CD4-positive, alpha-beta T cell treated with Interferon gamma for 1 hour (primary cell): ENCODE measurements at regions not wholly inside any gene's neighbourhood (a gene's known extent, or its start where the extent isn't known, plus 50 kb on each side); places are given as distances from the start of the nearest gene placed in this dataset.

Source experiments
- DNase-seq: peaks from one replicate; pipeline ENCODE4 v3.0.0-alpha.2; 2020

DNA sequence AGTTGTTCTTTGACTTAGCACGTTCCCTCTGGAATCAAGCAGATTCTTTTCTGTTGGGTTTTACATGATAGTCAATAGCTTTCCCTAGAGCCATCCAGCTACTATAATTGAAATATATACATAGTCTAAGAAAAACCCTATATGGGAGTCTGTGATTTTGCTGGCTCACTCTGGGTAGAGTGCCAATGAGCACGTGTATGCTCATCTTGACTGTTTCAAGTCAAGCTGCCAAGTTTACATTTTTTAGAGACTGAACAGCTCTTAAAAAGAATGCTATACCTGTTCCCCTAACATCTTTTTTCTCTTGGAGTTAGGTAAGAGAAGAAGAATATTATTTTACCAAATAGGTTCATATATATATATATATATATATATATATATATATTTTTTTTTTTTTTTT is 182.8 kb upstream of the NRIP1 start:
- DNase-seq, result no peak

DNA sequence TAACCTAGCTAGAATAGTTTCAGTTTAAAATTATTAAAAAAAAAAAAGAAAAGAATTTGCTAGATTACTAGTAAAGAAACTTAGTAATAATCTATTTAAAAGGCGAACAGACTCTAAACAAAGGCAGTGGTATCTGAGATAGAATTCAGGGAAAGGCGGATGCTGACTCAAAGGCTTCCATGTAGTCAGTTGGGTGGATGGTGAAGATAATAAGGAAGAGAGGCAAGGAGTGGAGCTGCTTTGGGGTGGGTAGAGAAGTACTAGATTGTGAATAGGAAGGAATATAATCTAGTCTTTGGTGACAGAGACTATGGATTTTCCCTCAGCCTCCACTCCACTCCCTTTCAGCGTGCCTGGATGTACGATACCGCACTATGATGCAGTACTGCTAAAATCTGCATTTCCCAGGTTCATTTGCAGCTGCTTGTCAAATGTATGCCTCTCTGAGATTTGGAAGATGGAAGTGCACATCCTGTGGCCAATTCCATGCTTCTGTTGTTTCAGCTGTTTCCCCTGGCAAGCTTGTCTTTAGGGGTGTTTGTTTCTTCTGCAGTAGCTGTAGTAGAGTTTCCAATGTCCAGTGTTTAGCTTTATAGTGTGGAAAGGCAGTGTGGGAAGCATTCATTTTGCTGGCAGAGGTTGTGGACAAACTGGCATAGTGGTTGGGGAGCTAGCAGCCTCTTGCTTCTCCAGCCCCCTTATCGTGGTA is 184.6 kb upstream of the NRIP1 start:
- DNase-seq, result no peak

DNA sequence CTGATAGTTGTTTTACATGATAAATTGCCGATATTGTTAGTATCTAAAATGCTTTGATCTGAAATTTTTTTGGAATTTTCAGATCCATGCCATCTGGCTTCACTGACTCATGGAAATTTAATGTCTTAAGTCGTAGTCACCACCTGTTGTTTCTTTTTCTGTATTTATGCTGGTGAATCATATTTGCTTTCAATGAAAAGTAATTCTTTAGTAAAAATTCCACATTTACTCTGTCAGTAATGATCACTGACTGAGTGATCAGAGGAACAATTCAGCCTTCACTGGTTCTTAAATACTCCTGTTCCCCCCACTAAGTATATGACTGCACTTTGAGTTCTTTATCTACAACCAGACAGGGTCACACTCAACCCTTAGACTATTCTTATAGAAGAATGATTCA is 185.6 kb upstream of the NRIP1 start:
- DNase-seq, result no peak

DNA sequence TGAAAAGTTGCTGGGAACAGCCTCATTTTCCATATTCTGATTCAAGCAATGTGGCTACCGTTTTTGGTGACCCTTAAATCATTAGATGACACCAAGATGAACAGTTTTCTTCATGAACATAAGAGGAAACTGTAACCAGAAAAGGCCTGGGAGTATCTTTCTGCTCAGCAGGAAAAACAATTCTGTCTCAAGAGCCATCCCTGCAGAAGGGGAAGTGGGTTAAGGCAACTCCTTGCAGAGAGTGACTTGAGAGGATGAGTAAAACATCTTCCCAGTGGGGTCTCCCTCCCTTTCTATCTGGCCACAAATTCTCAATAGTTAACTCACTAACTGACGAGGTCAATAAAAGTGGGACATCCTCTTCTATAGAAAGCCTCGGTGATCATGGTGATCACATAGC is 187.6 kb upstream of the NRIP1 start:
- DNase-seq, result no peak

DNA sequence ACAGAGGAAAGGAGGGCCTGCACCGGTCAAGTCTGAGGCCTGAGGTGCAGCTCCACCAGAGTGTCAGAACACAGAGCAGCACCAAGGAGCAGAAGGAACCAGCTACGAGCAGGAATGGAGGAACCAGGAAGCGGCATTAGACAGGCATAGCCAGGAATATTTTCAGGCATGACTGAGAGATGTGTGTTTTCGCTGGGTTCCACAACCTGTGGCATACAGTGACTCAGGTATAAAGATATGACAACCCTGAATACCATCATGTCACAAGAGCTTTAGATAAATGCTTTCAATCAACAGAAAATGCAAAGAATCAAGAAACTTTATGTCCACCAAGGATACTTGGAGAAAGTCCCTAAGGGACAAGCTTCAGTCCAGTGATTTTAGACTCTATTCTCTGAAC is 189.3 kb upstream of the NRIP1 start:
- no peak for DNase-seq

DNA sequence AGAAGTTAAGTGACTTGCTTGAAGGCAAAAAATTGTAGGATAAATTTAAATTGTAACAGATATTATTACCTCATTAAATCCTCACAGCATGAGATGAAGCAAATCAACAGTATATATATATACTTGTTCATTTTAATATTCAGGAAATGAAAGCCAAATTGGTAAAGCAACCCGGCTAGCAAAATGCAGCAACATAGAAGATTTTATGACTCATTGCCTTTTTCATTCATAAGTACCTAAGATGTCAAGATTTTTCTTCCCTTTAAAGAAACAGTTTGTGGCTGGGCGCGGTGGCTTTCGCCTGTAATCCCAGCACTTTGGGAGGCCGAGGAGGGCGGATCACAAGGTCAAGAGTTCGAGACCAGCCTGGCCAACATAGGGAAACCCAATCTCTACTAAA is 190.5 kb upstream of the NRIP1 start:
- no peak for DNase-seq

DNA sequence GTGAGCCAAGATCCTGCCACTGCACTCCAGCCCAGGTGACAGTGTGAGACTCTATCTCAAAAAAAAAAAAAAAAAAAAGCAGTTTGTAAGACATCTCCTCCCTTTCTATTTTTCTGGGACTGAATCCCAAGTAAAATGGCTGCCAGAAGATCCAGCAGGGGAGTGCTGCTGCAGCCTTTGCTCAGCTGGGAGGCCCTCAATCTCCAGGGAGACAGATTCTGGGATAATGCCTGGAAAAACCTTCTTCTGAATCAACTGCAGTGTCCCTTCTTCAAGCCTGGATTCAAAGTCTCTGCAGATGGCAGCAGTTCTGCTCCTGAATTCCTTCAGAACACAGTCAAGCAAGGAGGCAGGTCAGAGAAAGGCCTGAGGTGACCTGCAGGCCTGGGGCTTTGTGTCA is 191.0 kb upstream of the NRIP1 start:
- DNase-seq, result no peak

DNA sequence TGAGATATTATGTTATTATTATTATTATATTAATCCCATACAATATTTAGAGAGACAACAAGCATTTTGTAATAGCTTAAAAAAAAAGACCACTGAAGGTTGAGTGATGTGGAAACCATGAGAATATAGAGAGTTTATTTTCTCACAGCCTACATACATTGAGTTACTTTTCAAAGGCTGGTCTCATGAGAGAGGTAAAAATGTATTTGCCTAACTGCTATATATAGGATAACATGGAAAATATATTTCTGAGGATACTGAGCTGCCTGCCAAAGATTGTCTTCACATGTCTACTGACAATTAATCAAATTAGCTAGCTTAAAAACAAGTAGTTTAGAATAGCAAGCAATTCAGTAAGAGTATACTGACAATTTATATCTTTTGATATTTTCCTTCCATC is 192.2 kb upstream of the NRIP1 start:
- DNase-seq, result no peak

DNA sequence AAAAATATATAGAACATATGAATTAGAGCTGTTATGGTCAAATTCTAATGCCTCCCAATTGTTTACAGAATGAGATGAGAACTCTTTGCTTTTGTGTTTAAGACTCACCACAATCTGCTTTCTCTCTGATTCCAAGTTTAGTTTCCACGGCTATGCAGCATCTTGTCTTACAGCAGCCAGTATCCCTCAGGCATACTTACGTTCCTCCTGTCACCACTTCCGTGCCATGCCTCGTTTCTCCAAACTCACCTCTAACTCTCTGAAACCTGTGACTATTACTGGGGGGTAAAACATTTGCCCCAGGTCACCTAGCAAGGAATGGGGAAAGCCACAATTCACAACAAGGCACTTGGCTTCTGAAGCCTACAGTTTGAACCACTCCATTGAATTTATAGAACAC is 192.8 kb upstream of the NRIP1 start:
- no peak for DNase-seq

DNA sequence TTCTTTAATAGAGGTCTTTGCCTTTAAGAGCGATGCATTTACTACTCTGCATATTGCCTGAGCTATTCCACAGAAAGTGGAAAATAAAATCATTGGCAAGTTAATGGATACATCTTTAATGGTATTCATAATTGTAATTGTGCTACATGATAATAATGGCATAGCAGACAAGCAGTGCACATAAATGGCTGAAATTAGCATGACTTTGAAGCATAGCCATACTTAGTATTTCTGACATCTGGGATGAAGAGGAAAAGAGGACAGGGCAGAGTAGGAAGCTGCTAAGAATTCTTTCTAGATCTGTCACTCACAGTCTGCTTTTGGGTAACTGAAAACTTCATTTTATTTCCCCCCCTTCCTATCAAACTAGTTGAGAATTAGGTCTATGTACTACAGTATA is 195.0 kb upstream of the NRIP1 start:
- no peak for DNase-seq

DNA sequence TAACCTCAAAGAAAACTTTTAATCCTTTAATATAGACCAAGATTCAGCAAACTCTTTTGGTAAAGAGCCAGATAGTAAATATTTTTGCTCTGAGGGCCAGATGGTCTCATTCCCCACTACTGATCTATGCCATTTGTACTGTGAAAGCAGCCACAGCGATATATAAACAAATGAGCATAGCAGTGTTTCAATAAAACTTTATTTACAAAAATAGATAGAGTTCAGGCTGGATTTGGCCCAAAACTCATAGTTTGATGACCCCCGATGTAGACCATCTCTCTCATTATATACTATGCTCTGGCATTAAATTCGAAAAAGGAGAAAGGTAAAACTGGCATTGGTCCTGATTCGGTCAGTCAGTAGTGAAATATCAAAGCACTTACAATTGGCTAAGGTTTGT is 195.8 kb upstream of the NRIP1 start:
- DNase-seq, result no peak

DNA sequence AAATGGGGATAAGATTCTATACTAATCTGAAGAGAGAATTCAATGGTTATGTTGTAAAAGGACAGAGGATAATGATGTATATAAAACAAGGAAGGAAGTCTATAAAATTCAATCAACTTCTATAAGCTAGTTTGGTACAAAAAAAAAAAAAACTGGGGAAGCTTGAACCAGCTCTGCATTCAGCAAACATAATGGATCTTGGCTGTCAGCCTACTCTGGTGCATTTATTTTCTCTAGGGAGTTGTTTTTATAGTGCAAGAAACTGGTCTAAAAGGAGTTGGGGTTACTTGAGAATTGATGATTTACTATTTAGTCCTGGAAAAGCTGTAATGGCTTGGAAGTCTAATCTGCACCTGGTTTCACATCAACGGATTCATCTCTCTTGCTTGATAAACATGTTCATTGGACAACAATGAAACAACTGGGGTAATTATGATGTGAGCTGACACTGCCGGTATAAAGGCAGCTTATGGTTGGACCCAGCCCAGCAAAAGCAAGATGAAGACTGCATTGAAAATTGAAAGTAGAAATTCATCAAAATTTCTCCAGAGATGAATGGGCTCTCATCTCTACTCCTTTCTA is 199.4 kb upstream of the NRIP1 start:
- DNase-seq, result no peak

DNA sequence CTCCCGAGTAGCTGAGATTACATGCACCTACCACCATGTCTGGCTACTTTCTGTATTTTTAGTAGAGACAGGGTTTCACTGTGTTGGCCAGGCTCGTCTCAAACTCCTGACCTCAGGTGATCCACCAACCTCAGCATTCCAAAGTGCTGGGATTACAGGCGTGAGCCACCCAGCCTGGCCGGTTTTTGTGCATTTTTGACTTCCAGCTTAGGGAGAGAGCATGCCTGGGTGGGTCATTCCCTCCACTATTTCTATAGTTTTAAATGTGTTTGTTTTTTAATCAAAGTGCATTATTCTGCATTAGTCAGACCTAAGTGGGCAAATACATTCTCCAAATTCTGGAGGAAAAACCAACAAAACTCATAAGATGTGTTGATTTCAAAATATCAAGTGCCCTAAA is 207.4 kb upstream of the NRIP1 start:
- no peak for DNase-seq

DNA sequence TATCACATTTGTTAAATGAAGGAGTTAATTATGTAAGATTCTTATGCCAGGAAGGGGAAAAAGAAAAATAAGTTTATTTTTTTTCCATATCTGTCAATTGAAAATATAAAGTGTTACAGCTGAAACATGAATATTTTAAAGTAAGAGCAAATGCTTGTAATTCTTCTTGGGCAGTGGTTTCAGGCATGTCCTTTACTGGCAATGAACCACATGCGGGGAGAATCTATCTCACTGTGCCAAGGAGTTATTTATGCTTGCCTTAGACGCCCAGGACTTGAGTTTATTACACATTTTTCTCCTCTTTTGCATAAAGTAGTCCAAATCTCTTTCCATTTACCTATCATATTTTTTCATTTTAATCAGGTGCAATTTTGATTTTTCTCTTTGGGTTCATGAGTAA is 207.8 kb upstream of the NRIP1 start:
- DNase-seq, result no peak

DNA sequence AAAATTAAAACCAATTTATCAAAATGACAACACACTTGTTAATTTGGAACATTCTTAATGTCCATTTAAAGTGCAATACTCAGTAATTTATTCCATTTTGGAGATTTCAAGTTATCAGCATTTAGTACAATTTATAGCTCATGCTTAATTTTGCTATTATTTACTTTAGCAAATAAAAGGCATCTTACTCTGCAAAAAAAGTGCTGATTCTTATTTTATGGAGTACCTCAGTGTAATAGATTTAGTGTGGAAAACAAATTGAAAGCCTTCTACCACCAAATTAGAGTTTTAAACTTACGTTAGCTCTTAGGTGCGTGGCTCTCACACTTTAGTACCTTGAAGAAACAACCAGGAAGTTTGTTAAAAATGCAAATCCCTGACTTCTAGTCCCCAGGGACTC is 208.4 kb upstream of the NRIP1 start:
- no peak for DNase-seq

DNA sequence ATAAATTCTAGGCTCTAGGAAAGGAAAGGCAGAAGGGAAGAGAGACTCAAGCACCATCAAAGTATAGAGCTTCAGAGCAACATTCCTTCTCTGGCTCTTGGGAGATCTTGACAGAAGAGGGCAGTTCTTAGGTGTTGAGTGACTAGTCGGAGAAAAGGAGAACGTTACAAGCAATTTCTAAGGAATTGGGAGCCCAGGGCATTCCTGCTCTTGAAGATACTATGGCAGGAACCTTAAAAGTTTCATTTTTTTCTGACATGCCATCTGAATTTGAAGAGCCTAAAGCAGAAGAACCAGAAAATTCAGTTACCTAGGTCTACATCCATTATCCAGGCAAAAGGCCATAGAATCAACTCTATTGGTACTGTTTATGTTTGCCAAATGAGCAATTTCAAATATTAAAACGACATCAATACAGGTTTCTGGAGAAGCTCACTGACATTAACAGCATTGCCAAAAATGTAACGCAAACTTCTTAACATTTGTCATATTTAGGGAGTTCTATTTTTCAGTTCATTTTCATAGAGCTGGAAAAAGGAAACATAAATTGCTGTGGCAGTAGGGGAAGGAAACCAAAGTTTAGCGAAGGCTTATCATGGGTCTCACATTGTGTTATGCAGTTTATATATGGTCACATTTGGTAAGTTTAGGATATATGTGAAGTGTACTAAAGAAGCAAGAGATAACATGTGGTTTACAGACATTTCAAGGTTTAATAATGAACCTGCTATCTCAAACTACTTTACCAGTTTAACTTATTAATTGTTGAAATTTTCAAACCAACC is 210.1 kb upstream of the NRIP1 start:
- no peak for DNase-seq

DNA sequence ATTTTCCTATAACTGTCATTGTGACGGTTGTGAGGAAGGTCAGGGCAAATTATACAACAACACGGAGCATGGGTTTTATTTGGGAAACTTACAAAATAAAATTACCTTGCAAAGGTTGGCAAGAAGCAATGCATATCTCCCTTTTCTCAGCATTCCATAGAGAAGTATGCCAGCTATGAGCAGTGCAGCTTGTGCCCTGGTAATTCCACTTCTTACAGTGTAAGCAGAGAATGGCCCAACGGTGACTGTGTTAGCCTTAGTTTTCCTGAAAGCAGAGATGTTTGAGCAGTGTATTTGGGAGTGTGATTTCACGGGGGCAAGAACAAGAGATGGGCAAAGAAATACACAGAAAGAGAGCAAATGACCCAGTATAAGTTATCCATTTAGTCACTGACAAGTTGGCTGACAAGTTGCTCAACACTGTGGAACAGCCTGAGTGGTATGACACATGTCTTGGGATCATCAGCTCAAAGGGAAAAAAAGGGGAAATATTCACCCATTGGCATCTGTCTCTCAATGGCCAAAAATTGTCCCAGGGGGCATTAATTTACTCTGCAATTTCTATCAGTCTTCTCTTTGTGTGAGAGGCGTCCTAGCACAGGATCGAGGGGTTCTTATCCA is 210.9 kb upstream of the NRIP1 start:
- DNase-seq, result no peak

DNA sequence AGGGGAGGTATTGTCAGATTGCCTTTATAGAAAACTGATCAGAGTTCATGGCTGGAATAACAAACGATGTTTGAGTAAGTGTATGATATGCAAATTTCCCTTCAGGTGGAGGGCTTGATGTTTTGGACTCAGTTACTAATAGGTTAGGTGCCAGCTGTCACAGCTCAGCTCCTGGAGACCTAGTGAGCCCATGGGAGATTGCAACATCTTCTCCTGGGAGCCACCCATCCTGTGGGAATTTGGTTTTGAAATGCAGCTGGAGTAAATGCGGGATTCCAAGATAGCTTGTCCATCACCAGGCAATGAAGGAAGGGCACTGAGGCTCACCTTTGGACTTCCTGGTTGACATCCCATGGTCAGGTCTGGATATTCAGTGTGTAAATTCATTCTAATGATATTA is 211.4 kb upstream of the NRIP1 start:
- DNase-seq, result no peak

DNA sequence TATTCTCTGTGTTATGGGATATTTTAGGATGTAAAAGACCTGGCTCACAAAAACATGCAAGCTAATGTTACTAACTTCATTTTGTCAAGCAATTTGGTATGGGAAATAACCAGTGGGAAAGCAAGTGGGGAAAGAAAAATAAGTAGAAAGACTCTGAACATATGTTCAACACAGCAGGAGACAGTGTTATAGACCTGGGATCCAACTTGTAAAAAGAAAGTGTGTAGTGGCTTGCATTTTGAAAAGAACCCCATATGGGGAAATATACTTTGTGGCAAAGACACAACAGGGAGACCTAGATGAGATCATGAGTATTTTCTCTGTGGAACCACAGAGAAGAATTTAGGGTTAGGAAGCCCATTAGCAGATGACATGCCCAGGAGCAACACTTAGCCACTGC is 212.7 kb upstream of the NRIP1 start:
- DNase-seq, result no peak

DNA sequence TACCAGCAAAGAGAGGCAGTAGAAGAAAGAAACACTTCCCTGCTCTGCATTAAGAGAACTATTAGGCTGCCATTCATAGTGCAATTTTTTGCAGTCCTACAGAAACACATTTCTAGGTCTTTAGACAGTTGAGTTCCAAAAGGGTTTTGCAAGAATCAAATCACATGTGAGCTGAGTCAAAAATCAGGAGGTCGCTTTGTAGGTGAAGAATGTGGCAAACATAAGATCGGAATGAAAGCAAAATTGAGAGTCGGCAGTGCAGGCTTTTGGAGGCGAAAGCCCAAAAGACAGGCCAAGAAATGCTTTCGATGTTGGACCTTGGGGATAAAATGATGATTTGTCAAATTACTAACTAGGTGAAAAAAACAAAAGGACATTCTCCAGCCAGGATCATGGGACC is 213.5 kb upstream of the NRIP1 start:
- no peak for DNase-seq

DNA sequence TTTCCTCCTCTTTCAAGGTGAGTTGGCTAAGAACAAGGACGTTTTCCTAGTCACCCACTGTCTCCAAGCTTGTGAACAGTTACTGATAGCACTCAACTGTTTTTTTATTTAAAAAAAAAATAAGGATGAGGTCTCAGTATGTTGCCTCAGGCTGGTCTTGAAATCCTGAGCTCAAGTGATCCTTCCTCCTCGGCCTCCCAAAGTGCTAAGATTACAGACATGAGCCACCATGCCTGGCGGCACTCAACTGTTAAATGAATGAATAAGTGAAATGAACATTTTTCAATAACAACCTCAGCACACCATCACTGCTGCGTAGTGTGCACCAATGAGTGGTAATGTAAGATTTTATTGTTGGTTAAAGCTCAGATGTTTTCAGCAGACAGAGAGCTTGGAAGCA is 214.1 kb upstream of the NRIP1 start:
- no peak for DNase-seq

DNA sequence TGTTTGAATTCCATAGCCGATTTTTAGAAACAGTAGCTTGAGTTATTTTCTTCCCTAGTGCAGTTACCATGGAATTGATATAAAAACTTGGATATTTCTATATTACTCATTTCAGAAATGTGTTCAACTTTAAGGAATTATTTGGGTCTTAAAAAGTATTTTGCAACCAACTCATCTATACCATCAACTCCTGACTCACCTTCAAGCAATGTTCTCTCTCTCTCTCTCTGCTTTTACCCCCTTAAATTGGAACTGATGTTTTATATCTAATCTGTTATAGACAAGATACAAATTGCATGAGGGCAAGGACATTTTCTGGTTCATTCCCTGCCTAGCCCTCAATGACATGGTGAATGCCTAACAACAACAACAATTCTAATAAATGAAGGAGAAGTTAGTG is 214.7 kb upstream of the NRIP1 start:
- no peak for DNase-seq

DNA sequence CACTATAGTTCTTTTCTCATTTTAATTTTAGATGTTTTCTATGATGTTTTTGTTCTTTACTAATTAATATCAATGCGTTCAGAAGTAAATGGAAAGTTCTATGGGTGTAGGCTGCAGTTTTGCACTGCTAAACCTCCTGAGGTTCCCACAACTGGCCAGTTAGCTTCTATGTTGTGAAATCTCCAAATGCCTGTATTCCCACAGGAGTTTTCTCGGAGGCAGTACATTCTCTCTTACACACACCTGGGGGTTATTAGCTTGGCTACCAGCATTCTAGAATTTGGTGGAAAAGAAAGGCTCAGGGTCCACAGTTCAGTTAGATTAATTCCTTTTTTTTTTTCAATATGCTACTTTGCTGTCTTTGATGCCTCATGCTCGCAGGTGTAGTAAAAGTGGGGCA is 216.9 kb upstream of the NRIP1 start:
- DNase-seq, result no peak

DNA sequence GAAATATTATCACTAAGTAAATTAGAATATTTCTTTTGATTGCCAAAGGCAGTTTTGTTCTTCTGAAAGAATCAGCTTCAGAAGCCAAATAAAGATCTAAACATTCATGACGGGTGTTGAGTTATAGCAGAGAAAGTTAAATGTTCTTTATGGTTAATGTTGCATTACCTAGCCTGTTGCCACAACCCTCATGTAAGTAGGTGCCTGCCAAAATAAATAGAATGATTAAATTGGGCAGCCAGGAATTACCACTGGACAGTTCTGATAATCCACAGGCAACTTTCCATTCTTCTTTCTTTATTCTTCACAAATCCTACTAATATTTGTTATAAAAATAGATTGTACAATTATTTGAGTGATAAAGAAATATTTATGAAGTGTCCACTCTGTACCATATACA is 217.9 kb upstream of the NRIP1 start:
- no peak for DNase-seq
